GM19372 (cell line): ENCODE measurements at regions not wholly inside any gene's neighbourhood (a gene's known extent, or its start where the extent isn't known, plus 50 kb on each side); places are given as distances from the start of the nearest gene placed in this dataset.

Source experiments
- ATAC-seq: cut with Tn5 transposase; IDR thresholded peaks from one replicate; pipeline ENCODE4 v1.9.1; 2021; ENCODE audit warnings: mild to moderate bottlenecking, low read depth, moderate library complexity; ENCODE audit not compliant: unreplicated experiment

GRCh38 chr7:46368871-46369270, 447.8 kb upstream of the IGFBP3 start:
- no peak for ATAC-seq

GRCh38 chr7:46366526-46366925, 445.5 kb upstream of the IGFBP3 start:
- no peak for ATAC-seq

- no peak for ATAC-seq
Measured at GRCh38 chr7:46363688-46364087, 442.6 kb upstream of the IGFBP3 start.

- ATAC-seq: no peak
Measured at GRCh38 chr7:46360811-46361210, 439.7 kb upstream of the IGFBP3 start.

GRCh38 chr7:46360296-46360695, 439.2 kb upstream of the IGFBP3 start:
- ATAC-seq: no peak

- ATAC-seq: no peak
Measured at GRCh38 chr7:46357851-46358250, 436.8 kb upstream of the IGFBP3 start.

- ATAC-seq: no peak
Measured at GRCh38 chr7:46357290-46357689, 436.2 kb upstream of the IGFBP3 start.

- ATAC-seq: no peak
Measured at GRCh38 chr7:46356371-46356770, 435.3 kb upstream of the IGFBP3 start.

GRCh38 chr7:46355331-46355730, 434.3 kb upstream of the IGFBP3 start:
- ATAC-seq: no peak

- no peak for ATAC-seq
Measured at GRCh38 chr7:46352004-46352954, 431.2 kb upstream of the IGFBP3 start.

- no peak for ATAC-seq
Measured at GRCh38 chr7:46349490-46349889, 428.4 kb upstream of the IGFBP3 start.

GRCh38 chr7:46344533-46344932, 423.5 kb upstream of the IGFBP3 start:
- ATAC-seq: no peak

- no peak for ATAC-seq
Measured at GRCh38 chr7:46343802-46344201, 422.7 kb upstream of the IGFBP3 start.

- no peak for ATAC-seq
Measured at GRCh38 chr7:46322937-46323336, 401.9 kb upstream of the IGFBP3 start.

GRCh38 chr7:46321556-46322205, 400.6 kb upstream of the IGFBP3 start:
- ATAC-seq: no peak

- no peak for ATAC-seq
Measured at GRCh38 chr7:46320956-46321355, 399.9 kb upstream of the IGFBP3 start.

GRCh38 chr7:46319841-46320240, 398.8 kb upstream of the IGFBP3 start:
- no peak for ATAC-seq

GRCh38 chr7:46318276-46318675, 397.2 kb upstream of the IGFBP3 start:
- ATAC-seq: no peak

- no peak for ATAC-seq
Measured at GRCh38 chr7:46317256-46317655, 396.2 kb upstream of the IGFBP3 start.

GRCh38 chr7:46315891-46316290, 394.8 kb upstream of the IGFBP3 start:
- no peak for ATAC-seq

- ATAC-seq: no peak
Measured at GRCh38 chr7:46301677-46302076, 380.6 kb upstream of the IGFBP3 start.

- no peak for ATAC-seq
Measured at GRCh38 chr7:46297515-46297914, 376.4 kb upstream of the IGFBP3 start.
